GM19023 (cell line): ENCODE measurements at regions not wholly inside any gene's neighbourhood (a gene's known extent, or its start where the extent isn't known, plus 50 kb on each side); places are given as distances from the start of the nearest gene placed in this dataset.
"Not testable (repeated sequence)": the region's sequence is repeated elsewhere in the genome, so short reads cannot be mapped to it uniquely, and the experiment has no call there.

Experiments used
- ATAC-seq: cut with Tn5 transposase; IDR thresholded peaks from one replicate; pipeline ENCODE4 v1.9.1; 2021; ENCODE audit warnings: mild to moderate bottlenecking, moderate library complexity; ENCODE audit not compliant: unreplicated experiment

- ATAC-seq = no peak
These were observed 573.5 kb downstream of the DSC3 start for GRCh38 chr18:30469091-30469490.

- no peak for ATAC-seq
These were observed 577.4 kb downstream of the DSC3 start for GRCh38 chr18:30465096-30465495.

- ATAC-seq = no peak
These were observed 585.4 kb downstream of the DSC3 start for GRCh38 chr18:30457156-30457555.

- ATAC-seq = no peak
These were observed 586.8 kb downstream of the DSC3 start for GRCh38 chr18:30455741-30456140.

- no peak for ATAC-seq
These were observed 587.6 kb downstream of the DSC3 start for GRCh38 chr18:30454920-30455319.

GRCh38 chr18:30451981-30452380 lies 590.6 kb downstream of the DSC3 start:
- ATAC-seq = no peak

- no peak for ATAC-seq
These were observed 591.6 kb downstream of the DSC3 start for GRCh38 chr18:30450927-30451326.

GRCh38 chr18:30446605-30447004 lies 595.9 kb downstream of the DSC3 start:
- no peak for ATAC-seq

- ATAC-seq = no peak
These were observed 598.0 kb downstream of the DSC3 start for GRCh38 chr18:30444544-30444943.

- ATAC-seq = no peak
These were observed 602.2 kb downstream of the DSC3 start for GRCh38 chr18:30440351-30440750.

GRCh38 chr18:30439174-30439573 lies 603.4 kb downstream of the DSC3 start:
- ATAC-seq = no peak

GRCh38 chr18:30432349-30432748 lies 610.2 kb downstream of the DSC3 start:
- ATAC-seq = no peak

- ATAC-seq = not testable (repeated sequence)
These were observed 623.1 kb downstream of the DSC3 start for GRCh38 chr18:30419399-30419798.

- no peak for ATAC-seq
These were observed 626.6 kb downstream of the DSC3 start for GRCh38 chr18:30415903-30416302.

- no peak for ATAC-seq
These were observed 633.4 kb downstream of the DSC3 start for GRCh38 chr18:30409120-30409519.

GRCh38 chr18:30406728-30407127 lies 635.8 kb downstream of the DSC3 start:
- no peak for ATAC-seq

GRCh38 chr18:30405038-30405437 lies 637.5 kb downstream of the DSC3 start:
- ATAC-seq = no peak

- no peak for ATAC-seq
These were observed 638.1 kb downstream of the DSC3 start for GRCh38 chr18:30404422-30404821.

GRCh38 chr18:30403278-30403677 lies 639.3 kb downstream of the DSC3 start:
- no peak for ATAC-seq

- ATAC-seq = no peak
These were observed 655.1 kb downstream of the DSC3 start for GRCh38 chr18:30387401-30387800.

- no peak for ATAC-seq
These were observed 655.9 kb downstream of the DSC3 start for GRCh38 chr18:30386624-30387023.

GRCh38 chr18:30385684-30386083 lies 656.9 kb downstream of the DSC3 start:
- no peak for ATAC-seq

GRCh38 chr18:30381826-30382225 lies 660.7 kb downstream of the DSC3 start:
- no peak for ATAC-seq

GRCh38 chr18:30378097-30378496 lies 664.4 kb downstream of the DSC3 start:
- ATAC-seq = no peak
